Astrocyte of the cerebellum (primary cell): ENCODE measurements at regions not wholly inside any gene's neighbourhood (a gene's known extent, or its start where the extent isn't known, plus 50 kb on each side); places are given as distances from the start of the nearest gene placed in this dataset.

Experiments
- DNase-seq: peaks from one replicate; pipeline ENCODE4 v3.0.0-alpha.2; 2011; ENCODE audit warnings: low read depth
- H3K4me3 ChIP-seq: 2 replicates; pipeline ENCODE4 v1.5.1; 2011; ENCODE audit warnings: mild to moderate bottlenecking, low read depth, low read length, moderate library complexity
- CTCF ChIP-seq: IDR thresholded peaks from 2 replicates; pipeline ENCODE4 v1.5.1; 2012; ENCODE audit warnings: low read length, low read depth, moderate library complexity, mild to moderate bottlenecking; ENCODE audit errors: missing control alignments
- in situ Hi-C: cut with HindIII; loops from 2 replicates; pipeline ENCODE4 v1.10.0; 2017; ENCODE audit warnings: low sequenced_read_pairs

- H3K4me3 ChIP-seq: no peak overlapping the region
- TF ChIP-seq CTCF: no peak
- in situ Hi-C loops: no loop called here
- DNase-seq: no peak
Measured at GRCh38 chr1:170296642-170297041, 150.9 kb downstream of the NTMT2 start.

- H3K4me3 ChIP-seq: no peak overlapping the region
- in situ Hi-C loops: no loop called here
- no peak for TF ChIP-seq CTCF
- no peak for DNase-seq
Measured at GRCh38 chr1:170301596-170301995, 155.8 kb downstream of the NTMT2 start.

- DNase-seq: no peak
- H3K4me3 ChIP-seq: no peak overlapping the region
- no peak for TF ChIP-seq CTCF
- in situ Hi-C loops: no loop called here
Measured at GRCh38 chr1:170303034-170303433, 157.3 kb downstream of the NTMT2 start.

- no peak overlapping the region for H3K4me3 ChIP-seq
- TF ChIP-seq CTCF: no peak
- in situ Hi-C loops: no loop called here
- no peak for DNase-seq
Measured at GRCh38 chr1:170305777-170306512, 160.2 kb downstream of the NTMT2 start.

- TF ChIP-seq CTCF: no peak
- in situ Hi-C loops: no loop called here
- DNase-seq: no peak
Measured at GRCh38 chr1:170306513-170306910, 160.8 kb downstream of the NTMT2 start.

GRCh38 chr1:170306948-170307347, 161.2 kb downstream of the NTMT2 start:
- DNase-seq: no peak
- H3K4me3 ChIP-seq: no peak overlapping the region
- TF ChIP-seq CTCF: no peak
- in situ Hi-C loops: no loop called here

More at GRCh38 chr1:170306513-170306910, 160.8 kb downstream of the NTMT2 start:
- no peak overlapping the region for H3K4me3 ChIP-seq

- in situ Hi-C loops: no loop called here
- H3K4me3 ChIP-seq: no peak overlapping the region
- TF ChIP-seq CTCF: no peak
- no peak for DNase-seq
Measured at GRCh38 chr1:170307426-170307825, 161.7 kb downstream of the NTMT2 start.
